ENCODE measurements at regions not wholly inside any gene's neighbourhood (a gene's known extent, or its start where the extent isn't known, plus 50 kb on each side); places are given as distances from the start of the nearest gene placed in this dataset.

DNA sequence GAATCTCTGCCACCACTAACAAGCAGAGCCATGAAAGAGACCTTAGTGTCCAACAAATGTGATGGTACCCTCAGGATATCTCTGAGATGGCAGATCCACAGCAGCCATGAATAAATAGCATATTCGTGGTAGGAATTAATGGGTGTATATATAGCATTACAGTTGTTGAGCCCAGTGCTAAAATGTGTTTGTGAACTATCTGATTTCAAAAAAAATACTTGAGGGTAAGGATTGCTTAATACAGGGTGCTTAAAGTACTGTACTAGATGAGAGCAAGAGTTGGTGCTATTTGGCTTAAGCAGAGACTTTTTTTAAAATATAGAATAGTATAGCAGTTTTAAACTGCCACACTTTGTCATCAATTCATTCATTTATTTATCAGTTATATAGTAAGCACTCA is 101.5 kb upstream of the GALNT5 start:
- TF ChIP-seq, protein P1, sequence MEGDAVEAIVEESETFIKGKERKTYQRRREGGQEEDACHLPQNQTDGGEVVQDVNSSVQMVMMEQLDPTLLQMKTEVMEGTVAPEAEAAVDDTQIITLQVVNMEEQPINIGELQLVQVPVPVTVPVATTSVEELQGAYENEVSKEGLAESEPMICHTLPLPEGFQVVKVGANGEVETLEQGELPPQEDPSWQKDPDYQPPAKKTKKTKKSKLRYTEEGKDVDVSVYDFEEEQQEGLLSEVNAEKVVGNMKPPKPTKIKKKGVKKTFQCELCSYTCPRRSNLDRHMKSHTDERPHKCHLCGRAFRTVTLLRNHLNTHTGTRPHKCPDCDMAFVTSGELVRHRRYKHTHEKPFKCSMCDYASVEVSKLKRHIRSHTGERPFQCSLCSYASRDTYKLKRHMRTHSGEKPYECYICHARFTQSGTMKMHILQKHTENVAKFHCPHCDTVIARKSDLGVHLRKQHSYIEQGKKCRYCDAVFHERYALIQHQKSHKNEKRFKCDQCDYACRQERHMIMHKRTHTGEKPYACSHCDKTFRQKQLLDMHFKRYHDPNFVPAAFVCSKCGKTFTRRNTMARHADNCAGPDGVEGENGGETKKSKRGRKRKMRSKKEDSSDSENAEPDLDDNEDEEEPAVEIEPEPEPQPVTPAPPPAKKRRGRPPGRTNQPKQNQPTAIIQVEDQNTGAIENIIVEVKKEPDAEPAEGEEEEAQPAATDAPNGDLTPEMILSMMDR (IDR thresholded peaks at IDR 0.05), result no peak
- TF ChIP-seq POLR2A (IDR thresholded peaks at IDR 0.05), result no peak

All from testis (tissue), 2 donors.